ENCODE measurements at regions not wholly inside any gene's neighbourhood (a gene's known extent, or its start where the extent isn't known, plus 50 kb on each side); places are given as distances from the start of the nearest gene placed in this dataset.

DNA sequence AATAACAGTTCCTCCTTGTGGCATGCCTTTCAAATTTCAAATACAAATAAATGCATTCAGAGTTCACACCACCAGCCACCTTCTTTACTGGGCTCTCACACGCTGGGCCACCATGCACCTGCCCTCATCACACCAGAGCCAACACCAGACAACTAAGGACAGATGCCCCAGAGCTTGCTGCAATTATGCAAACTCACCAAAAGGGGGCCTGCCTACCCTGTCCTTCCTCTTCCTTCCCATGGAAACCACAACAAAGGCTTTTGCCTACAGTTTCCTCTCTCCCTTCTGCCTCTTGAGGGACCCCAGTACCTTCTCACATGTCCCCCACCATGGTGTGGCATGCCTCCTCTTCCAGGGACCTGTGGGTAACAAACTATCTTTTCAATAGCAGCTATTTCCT is 1333.9 kb upstream of the TENM3 start:
- in situ Hi-C loops (cut with HindIII; ENCODE audit: low sequenced_read_pairs), result no loop called here
- no peak overlapping the region for H3K4me3 ChIP-seq (ENCODE audit: low read depth, low read length)
- no peak for DNase-seq (ENCODE audit: low read depth, low spot score)
- TF ChIP-seq, protein P1, sequence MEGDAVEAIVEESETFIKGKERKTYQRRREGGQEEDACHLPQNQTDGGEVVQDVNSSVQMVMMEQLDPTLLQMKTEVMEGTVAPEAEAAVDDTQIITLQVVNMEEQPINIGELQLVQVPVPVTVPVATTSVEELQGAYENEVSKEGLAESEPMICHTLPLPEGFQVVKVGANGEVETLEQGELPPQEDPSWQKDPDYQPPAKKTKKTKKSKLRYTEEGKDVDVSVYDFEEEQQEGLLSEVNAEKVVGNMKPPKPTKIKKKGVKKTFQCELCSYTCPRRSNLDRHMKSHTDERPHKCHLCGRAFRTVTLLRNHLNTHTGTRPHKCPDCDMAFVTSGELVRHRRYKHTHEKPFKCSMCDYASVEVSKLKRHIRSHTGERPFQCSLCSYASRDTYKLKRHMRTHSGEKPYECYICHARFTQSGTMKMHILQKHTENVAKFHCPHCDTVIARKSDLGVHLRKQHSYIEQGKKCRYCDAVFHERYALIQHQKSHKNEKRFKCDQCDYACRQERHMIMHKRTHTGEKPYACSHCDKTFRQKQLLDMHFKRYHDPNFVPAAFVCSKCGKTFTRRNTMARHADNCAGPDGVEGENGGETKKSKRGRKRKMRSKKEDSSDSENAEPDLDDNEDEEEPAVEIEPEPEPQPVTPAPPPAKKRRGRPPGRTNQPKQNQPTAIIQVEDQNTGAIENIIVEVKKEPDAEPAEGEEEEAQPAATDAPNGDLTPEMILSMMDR (IDR thresholded peaks at IDR 0.05; ENCODE audit: low read depth, low read length), result peak; percentile 32

DNA sequence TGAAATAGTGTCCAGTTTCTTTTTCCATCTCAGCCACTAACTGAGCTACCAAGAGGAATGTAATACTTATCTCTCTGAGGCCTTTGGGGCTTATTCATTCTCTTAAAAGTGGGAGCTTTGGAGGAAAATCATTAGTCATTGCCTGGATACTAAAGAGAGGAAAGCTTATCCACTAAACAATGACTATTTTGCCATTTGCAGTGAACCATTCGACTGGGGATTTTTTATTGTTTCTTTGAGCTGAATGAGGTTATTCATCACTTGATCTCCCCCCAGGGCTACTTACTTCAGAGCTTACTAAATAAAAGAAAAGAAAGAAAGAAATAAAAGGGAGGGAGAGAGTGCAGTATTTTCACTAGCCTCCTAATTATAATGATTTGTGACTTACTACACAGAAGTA is 1329.5 kb upstream of the TENM3 start:
- peak; percentile 62 for DNase-seq (ENCODE audit: low read depth, low spot score)
- in situ Hi-C loops (cut with HindIII; ENCODE audit: low sequenced_read_pairs), result no loop called here

GRCh38 chr4:180923486-180923885 is 1319.7 kb upstream of the TENM3 start:
- H3K4me3 ChIP-seq (ENCODE audit: low read depth, low read length), result no peak overlapping the region
- in situ Hi-C loops (cut with HindIII; ENCODE audit: low sequenced_read_pairs), result no loop called here
- DNase-seq (ENCODE audit: low read depth, low spot score), result peak; percentile 60
- TF ChIP-seq, protein P1 (IDR thresholded peaks at IDR 0.05; ENCODE audit: low read depth, low read length), result no peak

More for the DNA sequence above, 1329.5 kb upstream of the TENM3 start:
- H3K4me3 ChIP-seq (ENCODE audit: low read depth, low read length), result no peak overlapping the region
- TF ChIP-seq, protein P1 (IDR thresholded peaks at IDR 0.05; ENCODE audit: low read depth, low read length), result no peak

- TF ChIP-seq, protein P1 (IDR thresholded peaks at IDR 0.05; ENCODE audit: low read depth, low read length), result no peak
- DNase-seq (ENCODE audit: low read depth, low spot score), result peak; percentile 12
- in situ Hi-C loops (cut with HindIII; ENCODE audit: low sequenced_read_pairs), result no loop called here
- no peak overlapping the region for H3K4me3 ChIP-seq (ENCODE audit: low read depth, low read length)
Measured at GRCh38 chr4:180925805-180926204, 1317.4 kb upstream of the TENM3 start.

DNA sequence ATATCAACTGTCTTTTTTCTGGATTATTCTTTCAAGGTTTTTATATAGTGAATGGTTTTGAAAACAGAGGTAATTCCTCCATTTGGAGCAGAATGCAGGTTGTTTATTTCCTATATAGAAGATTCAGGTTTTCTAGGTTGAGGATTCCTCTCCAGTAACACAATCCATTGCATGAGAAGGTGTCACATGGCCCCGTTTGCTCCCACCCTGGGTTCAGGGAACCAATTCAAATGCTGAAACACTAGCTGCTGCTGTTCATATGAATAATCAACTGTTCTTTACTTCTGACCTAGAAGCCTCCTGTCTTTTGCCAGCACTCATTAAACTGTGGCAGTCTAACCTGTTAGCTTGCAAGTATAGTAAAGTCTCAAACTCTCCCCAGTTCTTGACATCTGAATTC is 1316.9 kb upstream of the TENM3 start:
- DNase-seq (ENCODE audit: low read depth, low spot score), result no peak
- in situ Hi-C loops (cut with HindIII; ENCODE audit: low sequenced_read_pairs), result no loop called here
- TF ChIP-seq, protein P1 (IDR thresholded peaks at IDR 0.05; ENCODE audit: low read depth, low read length), result no peak
- H3K4me3 ChIP-seq (ENCODE audit: low read depth, low read length), result no peak overlapping the region

DNA sequence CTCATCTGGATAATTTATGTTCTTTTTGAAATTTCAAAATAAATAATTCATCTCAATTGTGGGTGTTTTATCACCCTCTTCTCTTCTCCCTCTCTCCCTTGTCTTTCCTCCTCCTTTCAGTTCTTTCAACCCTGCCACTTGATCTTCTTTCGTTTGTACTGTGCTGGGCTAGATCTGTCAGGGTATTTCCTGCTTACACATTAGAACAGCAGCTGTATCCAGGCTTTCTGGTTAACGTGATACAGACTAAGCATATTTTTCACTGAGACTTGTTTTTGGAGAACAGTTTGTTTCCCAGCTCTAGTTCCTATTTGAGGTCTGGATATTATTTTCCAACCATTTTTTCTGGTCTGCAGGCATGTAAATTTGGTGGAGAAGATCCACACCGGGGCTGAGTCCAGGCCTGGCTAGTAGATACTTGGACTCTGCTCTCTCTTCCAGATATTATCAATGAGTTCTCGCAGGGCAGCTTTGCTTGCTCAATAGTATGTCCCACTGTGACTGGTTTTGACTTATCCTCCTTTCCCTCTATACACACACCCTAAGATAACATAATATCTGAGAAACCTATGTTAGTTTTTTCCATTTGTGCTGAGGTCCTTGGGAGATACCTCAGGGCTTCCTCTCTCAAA is 1310.7 kb upstream of the TENM3 start:
- no peak overlapping the region for H3K4me3 ChIP-seq (ENCODE audit: low read depth, low read length)
- no peak for DNase-seq (ENCODE audit: low read depth, low spot score)
- TF ChIP-seq, protein P1 (IDR thresholded peaks at IDR 0.05; ENCODE audit: low read depth, low read length), result no peak
- in situ Hi-C loops (cut with HindIII; ENCODE audit: low sequenced_read_pairs), result no loop called here

Measured in astrocyte of the spinal cord (primary cell).